Sigmoid colon (tissue), 6 donors: ENCODE measurements at regions not wholly inside any gene's neighbourhood (a gene's known extent, or its start where the extent isn't known, plus 50 kb on each side); places are given as distances from the start of the nearest gene placed in this dataset.

Experiments
- DNase-seq: peaks from one replicate; pipeline ENCODE4 v3.0.0-alpha.2; 2019
- H3K27ac ChIP-seq, 4 donors: fragments of 200-600 bp; sonication (generic); one replicate each; pipeline ENCODE4 v1.5.1; 2016 to 2019; ENCODE audit warnings: mild to moderate bottlenecking in 1 of 4
- H3K27me3 ChIP-seq, 3 donors: fragments of 200-600 bp; sonication (generic); one replicate each; pipeline ENCODE4 v1.5.1; 2019; ENCODE audit warnings: mild to moderate bottlenecking in 1 of 3
- H3K36me3 ChIP-seq, 4 donors: fragments of 200-600 bp; sonication (generic); one replicate each; pipeline ENCODE4 v1.5.1; 2016 to 2019
- H3K4me1 ChIP-seq, 4 donors: fragments of 200-600 bp; sonication (generic); one replicate each; pipeline ENCODE4 v1.5.1; 2017 to 2019
- H3K4me3 ChIP-seq, 4 donors: fragments of 200-600 bp; sonication (generic); one replicate each; pipeline ENCODE4 v1.5.1; 2017 to 2019; ENCODE audit warnings: mild to moderate bottlenecking in 2 of 4, moderate library complexity in 1 of 4
- H3K9me3 ChIP-seq, 4 donors: fragments of 200-600 bp in 3 of 4; sonication (generic) in 3 of 4; one replicate each; pipeline versions ENCODE4 v1.5.1 to v1.6.1; 2013 to 2019
- EP300 ChIP-seq, 4 donors: sonication (generic); formaldehyde crosslinking; IDR thresholded peaks; one replicate each; pipeline ENCODE4 v1.6.1; 2017; ENCODE audit warnings: antibody characterized with exemption in 4 of 4
- POLR2A ChIP-seq, 2 donors: fragments of 450-650 bp; IDR thresholded peaks; one replicate each; pipeline ENCODE4 v1.6.1; 2016; ENCODE audit warnings: antibody characterized with exemption in 2 of 2, mild to moderate bottlenecking in 2 of 2, moderate library complexity in 2 of 2
- POLR2AphosphoS5 ChIP-seq, 4 donors: sonication (generic); formaldehyde crosslinking; IDR thresholded peaks; one replicate each; pipeline ENCODE4 v1.6.1; 2017; ENCODE audit warnings: antibody characterized with exemption in 4 of 4
- WGBS, 2 donors: extraction: QIAGEN DNeasy Blood & Tissue Kit; methylation state at CpG; one replicate each; pipeline ENCODE4 v1.1.7; 2013; 5-methylcytosine and 5-hydroxymethylcytosine counted together
- intact Hi-C: fragments of 100-400 bp; cut with DNase I; formaldehyde crosslinking; loops from one replicate; pipeline ENCODE4 v1.15.1; 2023
- TF ChIP-seq, protein P1 (sequence below), 4 experiments: fragments of 450-650 bp in 3 of 4; fragments of 200-600 bp in 1 of 4; IDR thresholded peaks; one replicate each; pipeline ENCODE4 v1.5.1; 2016 to 2019; ENCODE audit warnings: antibody characterized with exemption in 4 of 4, mild to moderate bottlenecking in 3 of 4, moderate library complexity in 2 of 4
- donor health status: healthy with polysubstance abuse.
- donor health status: healthy.

DNA sequence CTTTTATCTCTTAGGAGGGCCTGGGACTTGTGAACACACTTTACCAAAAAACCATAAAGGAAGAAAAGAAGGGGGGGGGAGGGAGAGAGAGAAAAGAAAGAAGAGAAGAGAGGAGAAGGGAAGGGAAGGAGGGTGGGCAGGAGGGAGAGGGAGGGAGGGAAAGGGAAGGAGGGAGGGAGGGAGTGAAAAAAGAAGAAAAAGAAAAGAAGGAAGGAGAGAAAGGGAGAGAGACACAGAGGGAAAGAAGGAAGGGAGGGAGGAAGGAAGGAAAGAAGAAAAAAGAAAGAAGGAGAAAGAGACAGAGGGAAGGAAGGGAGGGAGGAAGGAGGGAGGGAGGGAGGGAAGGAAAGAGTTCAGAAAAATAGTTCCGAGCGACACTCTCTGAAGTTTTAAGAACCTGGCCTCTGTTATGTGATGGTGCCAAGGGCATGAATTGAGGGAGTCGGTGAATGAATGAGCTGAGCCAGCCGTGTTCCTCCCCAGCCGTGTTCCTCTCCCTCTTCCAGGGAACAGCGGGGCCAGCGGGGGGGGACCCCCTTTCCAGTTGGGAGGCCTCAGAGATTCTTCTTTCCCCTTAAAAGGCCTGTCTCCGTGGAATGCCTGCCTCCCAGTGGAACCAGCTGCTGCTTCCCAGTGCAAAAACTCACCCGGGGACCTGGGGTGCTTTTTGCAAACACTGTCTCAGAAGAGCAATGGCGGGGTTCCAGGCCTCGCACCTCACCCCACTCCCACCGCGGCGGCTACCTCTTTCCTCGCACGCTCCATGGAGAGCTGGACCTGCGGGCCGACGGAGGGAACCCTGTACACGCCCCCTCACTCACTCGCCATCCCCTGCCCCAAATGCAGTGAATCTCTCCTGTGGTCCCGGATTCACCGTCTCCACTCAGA, 84.1 kb downstream of the FOXL3 start:
- Histone ChIP-seq H3K9me3 (no peaks in the 10 kb centered on the region), H3K27ac (no peak overlapping the region), H3K4me3 (no peak overlapping the region), H3K27me3 (peaks cover 0 to 24% (median 10%) of the 10 kb centered on the region in 3 donors), H3K4me1 (peaks cover 0 to 9% (median 3%) of the 10 kb centered on the region in 4 donors), H3K36me3 (no peaks in the 10 kb centered on the region)
- WGBS, 2 donors, result 58 to 79% methylated on average over 23 of the region's 23 CpGs
- intact Hi-C loops, result no loop called here
- TF ChIP-seq POLR2A (IDR thresholded peaks at IDR 0.05), result no peak
- TF ChIP-seq, protein P1, sequence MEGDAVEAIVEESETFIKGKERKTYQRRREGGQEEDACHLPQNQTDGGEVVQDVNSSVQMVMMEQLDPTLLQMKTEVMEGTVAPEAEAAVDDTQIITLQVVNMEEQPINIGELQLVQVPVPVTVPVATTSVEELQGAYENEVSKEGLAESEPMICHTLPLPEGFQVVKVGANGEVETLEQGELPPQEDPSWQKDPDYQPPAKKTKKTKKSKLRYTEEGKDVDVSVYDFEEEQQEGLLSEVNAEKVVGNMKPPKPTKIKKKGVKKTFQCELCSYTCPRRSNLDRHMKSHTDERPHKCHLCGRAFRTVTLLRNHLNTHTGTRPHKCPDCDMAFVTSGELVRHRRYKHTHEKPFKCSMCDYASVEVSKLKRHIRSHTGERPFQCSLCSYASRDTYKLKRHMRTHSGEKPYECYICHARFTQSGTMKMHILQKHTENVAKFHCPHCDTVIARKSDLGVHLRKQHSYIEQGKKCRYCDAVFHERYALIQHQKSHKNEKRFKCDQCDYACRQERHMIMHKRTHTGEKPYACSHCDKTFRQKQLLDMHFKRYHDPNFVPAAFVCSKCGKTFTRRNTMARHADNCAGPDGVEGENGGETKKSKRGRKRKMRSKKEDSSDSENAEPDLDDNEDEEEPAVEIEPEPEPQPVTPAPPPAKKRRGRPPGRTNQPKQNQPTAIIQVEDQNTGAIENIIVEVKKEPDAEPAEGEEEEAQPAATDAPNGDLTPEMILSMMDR (IDR thresholded peaks at IDR 0.05), result no peak
- TF ChIP-seq POLR2AphosphoS5 (IDR thresholded peaks at IDR 0.05), result no peak
- no peak for TF ChIP-seq EP300 (IDR thresholded peaks at IDR 0.05)
- DNase-seq, result peak; percentile 60

GRCh38 chr7:374706-375311, 84.8 kb downstream of the FOXL3 start:
- Histone ChIP-seq H3K9me3 (no peaks in the 10 kb centered on the region), H3K27ac (no peak overlapping the region), H3K36me3 (no peaks in the 10 kb centered on the region), H3K4me3 (no peak overlapping the region), H3K27me3 (peaks cover 0 to 26% (median 10%) of the 10 kb centered on the region in 3 donors), H3K4me1 (peaks cover 0 to 16% (median 11%) of the 10 kb centered on the region in 4 donors)
- WGBS, 2 donors, result 92 to 93% methylated on average over 31 of the region's 31 CpGs
- TF ChIP-seq POLR2AphosphoS5 (IDR thresholded peaks at IDR 0.05) (no peak), EP300 (IDR thresholded peaks at IDR 0.05) (no peak), POLR2A (IDR thresholded peaks at IDR 0.05) (no peak)
- TF ChIP-seq, protein P1 (IDR thresholded peaks at IDR 0.05), result no peak
- intact Hi-C loops, result no loop called here
- DNase-seq, result no peak

DNA sequence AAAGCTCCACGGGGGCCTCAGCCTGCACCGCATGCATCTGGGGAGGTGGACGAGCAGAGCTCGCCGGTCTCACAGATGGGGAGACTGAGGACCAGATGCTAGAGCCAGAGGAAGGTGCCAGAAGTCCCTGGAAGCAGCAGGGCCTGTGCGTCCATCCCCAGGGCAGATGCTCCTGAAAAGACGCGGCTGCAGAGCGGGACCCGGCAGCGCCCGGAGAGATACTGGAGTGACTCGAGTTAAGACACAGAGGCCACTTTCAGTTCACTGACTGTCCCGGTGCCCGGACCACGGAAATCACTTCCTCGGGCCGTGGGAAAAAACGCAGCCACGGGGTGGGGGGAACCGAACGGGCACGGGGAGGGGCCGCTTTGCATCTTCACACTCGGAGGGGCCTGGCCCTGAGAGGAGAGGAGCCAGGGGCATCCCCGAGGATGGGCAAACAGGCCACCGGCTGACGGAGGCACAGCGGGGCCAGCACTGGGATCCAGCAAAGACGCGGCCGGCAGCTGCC, 85.4 kb downstream of the FOXL3 start:
- no peak overlapping the region for H3K27ac ChIP-seq
- peak; percentile 60 for DNase-seq
- intact Hi-C loops, result no loop called here
- no peaks in the 10 kb centered on the region for H3K9me3 ChIP-seq
- H3K4me1 ChIP-seq, result peaks cover 0 to 20% (median 15%) of the 10 kb centered on the region in 4 donors
- WGBS, 2 donors, result 90 to 95% methylated on average over 32 of the region's 32 CpGs
- TF ChIP-seq, protein P1 (IDR thresholded peaks at IDR 0.05), result no peak
- TF ChIP-seq POLR2AphosphoS5 (IDR thresholded peaks at IDR 0.05) (no peak), POLR2A (IDR thresholded peaks at IDR 0.05) (no peak), EP300 (IDR thresholded peaks at IDR 0.05) (no peak)
- H3K4me3 ChIP-seq, result no peak overlapping the region
- no peaks in the 10 kb centered on the region for H3K36me3 ChIP-seq
- H3K27me3 ChIP-seq, result peaks cover 0 to 26% (median 10%) of the 10 kb centered on the region in 3 donors

DNA sequence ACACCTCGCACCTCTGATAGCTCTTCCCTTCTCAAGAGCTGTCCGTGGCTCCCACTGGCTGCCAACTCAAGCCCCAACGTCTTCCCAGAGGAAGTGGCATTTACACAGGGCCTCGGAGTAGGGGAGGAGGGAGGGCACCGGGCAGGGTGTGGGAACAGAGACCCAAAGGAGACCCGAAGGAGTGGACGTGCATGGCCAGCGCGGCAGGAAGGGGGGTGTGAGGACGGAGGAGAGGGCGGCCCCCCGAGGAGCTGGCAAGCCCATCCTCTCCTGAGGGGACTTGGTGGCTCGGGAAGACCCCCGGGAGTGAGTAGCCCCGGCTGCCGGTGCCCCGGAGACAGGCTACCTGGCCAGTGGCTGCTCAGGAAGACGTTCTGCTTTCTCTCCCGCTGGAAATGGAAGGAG, 85.9 kb downstream of the FOXL3 start:
- intact Hi-C loops, result no loop called here
- Histone ChIP-seq H3K36me3 (no peaks in the 10 kb centered on the region), H3K9me3 (no peaks in the 10 kb centered on the region), H3K27ac (no peak overlapping the region), H3K4me3 (no peak overlapping the region), H3K4me1 (peaks cover 0 to 20% (median 15%) of the 10 kb centered on the region in 4 donors), H3K27me3 (peaks cover 0 to 26% (median 10%) of the 10 kb centered on the region in 3 donors)
- WGBS, 2 donors, result 51 to 79% methylated on average over 19 of the region's 19 CpGs
- no peak for DNase-seq
- no peak for TF ChIP-seq POLR2A (IDR thresholded peaks at IDR 0.05)
- TF ChIP-seq POLR2AphosphoS5 (IDR thresholded peaks at IDR 0.05), result no peak
- TF ChIP-seq, protein P1 (IDR thresholded peaks at IDR 0.05), result no peak
- no peak for TF ChIP-seq EP300 (IDR thresholded peaks at IDR 0.05)
